ENCODE measurements at regions not wholly inside any gene's neighbourhood (a gene's known extent, or its start where the extent isn't known, plus 50 kb on each side); places are given as distances from the start of the nearest gene placed in this dataset.
A peak's percentile ranks its signal among the peaks of the same experiment; 100 is the strongest.

GRCh38 chr14:85958069-85958468 lies 428.1 kb downstream of the FLRT2 start:
- Histone ChIP-seq H3K4me3 (ENCODE audit: low read length in 2 of 2) (no peak overlapping the region), H3K27me3 (ENCODE audit: insufficient read depth, low read length) (no peaks in the 10 kb centered on the region), H3K4me1 (ENCODE audit: insufficient read depth, low read length) (no peaks in the 10 kb centered on the region), H3K27ac (ENCODE audit: low read depth, low read length) (no peak overlapping the region), H3K36me3 (ENCODE audit: insufficient read depth, low read length) (no peaks in the 10 kb centered on the region), H3K9me3 (ENCODE audit: control insufficient read depth in 1 of 2, low read length in 2 of 2) (no peaks in the 10 kb centered on the region)
- Mint-ChIP-seq H3K4me1 (peaks cover 5 to 13% (median 11%) of the 10 kb centered on the region in 4 donors), H3K27me3 (no peaks in the 10 kb centered on the region), H3K9me3 (peaks cover 0 to 3% (median 0%) of the 10 kb centered on the region in 8 donors), H3K27ac (no peak overlapping the region), H3K36me3 (peaks cover 5 to 18% of the 10 kb centered on the region in 2 donors), H3K4me3 (no peak overlapping the region)
- ChIA-PET POLR2A (ENCODE audit: partially characterized antibody) (no interaction called here), CTCF (ENCODE audit: partially characterized antibody) (no interaction called here)
- intact Hi-C loops (cut with micrococcal nuclease), result no loop called here
- no peak for DNase-seq

GRCh38 chr14:85953265-85953664 lies 423.3 kb downstream of the FLRT2 start:
- H3K36me3 Mint-ChIP-seq, result peaks cover 5 to 24% of the 10 kb centered on the region in 2 donors
- peaks cover 7 to 10% (median 8%) of the 10 kb centered on the region in 4 donors for H3K4me1 Mint-ChIP-seq
- Histone ChIP-seq H3K4me1 (ENCODE audit: insufficient read depth, low read length) (no peaks in the 10 kb centered on the region), H3K27me3 (ENCODE audit: insufficient read depth, low read length) (no peaks in the 10 kb centered on the region), H3K27ac (ENCODE audit: low read depth, low read length) (no peak overlapping the region), H3K36me3 (ENCODE audit: insufficient read depth, low read length) (no peaks in the 10 kb centered on the region), H3K9me3 (ENCODE audit: control insufficient read depth in 1 of 2, low read length in 2 of 2) (no peaks in the 10 kb centered on the region), H3K4me3 (ENCODE audit: low read length in 2 of 2) (no peak overlapping the region)
- H3K4me3 Mint-ChIP-seq, result no peak overlapping the region
- no peaks in the 10 kb centered on the region for H3K27me3 Mint-ChIP-seq
- POLR2A ChIA-PET (ENCODE audit: partially characterized antibody), result no interaction called here
- H3K9me3 Mint-ChIP-seq, result peaks cover 0 to 3% (median 0%) of the 10 kb centered on the region in 8 donors
- DNase-seq, result no peak
- H3K27ac Mint-ChIP-seq, result no peak overlapping the region
- intact Hi-C loops (cut with micrococcal nuclease), result no loop called here
- CTCF ChIA-PET (ENCODE audit: partially characterized antibody), result no interaction called here

GRCh38 chr14:85948153-85948552 lies 418.2 kb downstream of the FLRT2 start:
- Mint-ChIP-seq H3K27ac (no peak overlapping the region), H3K9me3 (peaks cover 0 to 3% (median 0%) of the 10 kb centered on the region in 8 donors), H3K4me3 (no peak overlapping the region), H3K36me3 (peaks cover 11 to 45% of the 10 kb centered on the region in 2 donors), H3K27me3 (no peaks in the 10 kb centered on the region), H3K4me1 (peaks cover 0 to 28% (median 16%) of the 10 kb centered on the region in 4 donors)
- ChIA-PET CTCF (ENCODE audit: partially characterized antibody) (no interaction called here), POLR2A (ENCODE audit: partially characterized antibody) (no interaction called here)
- Histone ChIP-seq H3K9me3 (ENCODE audit: control insufficient read depth in 1 of 2, low read length in 2 of 2) (no peaks in the 10 kb centered on the region), H3K36me3 (ENCODE audit: insufficient read depth, low read length) (no peaks in the 10 kb centered on the region), H3K27ac (ENCODE audit: low read depth, low read length) (no peak overlapping the region), H3K27me3 (ENCODE audit: insufficient read depth, low read length) (no peaks in the 10 kb centered on the region), H3K4me3 (ENCODE audit: low read length in 2 of 2) (no peak overlapping the region), H3K4me1 (ENCODE audit: insufficient read depth, low read length) (no peaks in the 10 kb centered on the region)
- DNase-seq, result no peak
- intact Hi-C loops (cut with micrococcal nuclease), result no loop called here

- CTCF ChIA-PET (ENCODE audit: partially characterized antibody), result no interaction called here
- peaks cover 0 to 32% (median 15%) of the 10 kb centered on the region in 4 donors for H3K4me1 Mint-ChIP-seq
- Histone ChIP-seq H3K36me3 (ENCODE audit: insufficient read depth, low read length) (no peaks in the 10 kb centered on the region), H3K27me3 (ENCODE audit: insufficient read depth, low read length) (no peaks in the 10 kb centered on the region), H3K27ac (ENCODE audit: low read depth, low read length) (no peak overlapping the region), H3K9me3 (ENCODE audit: control insufficient read depth in 1 of 2, low read length in 2 of 2) (no peaks in the 10 kb centered on the region), H3K4me1 (ENCODE audit: insufficient read depth, low read length) (no peaks in the 10 kb centered on the region), H3K4me3 (ENCODE audit: low read length in 2 of 2) (no peak overlapping the region)
- no peaks in the 10 kb centered on the region for H3K27me3 Mint-ChIP-seq
- DNase-seq, result no peak
- peaks cover 11 to 50% of the 10 kb centered on the region in 2 donors for H3K36me3 Mint-ChIP-seq
- POLR2A ChIA-PET (ENCODE audit: partially characterized antibody), result no interaction called here
- H3K4me3 Mint-ChIP-seq, result no peak overlapping the region
- peaks cover 0 to 3% (median 0%) of the 10 kb centered on the region in 8 donors for H3K9me3 Mint-ChIP-seq
- peak overlapping the region in 1 of 7 donors; percentile 63 for H3K27ac Mint-ChIP-seq
- intact Hi-C loops (cut with micrococcal nuclease), result no loop called here
Measured at GRCh38 chr14:85947461-85948139, 417.7 kb downstream of the FLRT2 start.

GRCh38 chr14:85943192-85943591 lies 413.2 kb downstream of the FLRT2 start:
- no peak for DNase-seq
- Mint-ChIP-seq H3K4me1 (peaks cover 29 to 49% (median 35%) of the 10 kb centered on the region in 4 donors), H3K27ac (no peak overlapping the region), H3K9me3 (peaks cover 0 to 11% (median 6%) of the 10 kb centered on the region in 8 donors), H3K4me3 (peak overlapping the region in 2 of 8 donors; percentile 33 to 35), H3K36me3 (peaks cover 17 to 58% of the 10 kb centered on the region in 2 donors), H3K27me3 (no peaks in the 10 kb centered on the region)
- Histone ChIP-seq H3K4me3 (ENCODE audit: low read length in 2 of 2) (no peak overlapping the region), H3K4me1 (ENCODE audit: insufficient read depth, low read length) (no peaks in the 10 kb centered on the region), H3K36me3 (ENCODE audit: insufficient read depth, low read length) (no peaks in the 10 kb centered on the region), H3K27me3 (ENCODE audit: insufficient read depth, low read length) (no peaks in the 10 kb centered on the region), H3K27ac (ENCODE audit: low read depth, low read length) (no peak overlapping the region), H3K9me3 (ENCODE audit: control insufficient read depth in 1 of 2, low read length in 2 of 2) (no peaks in the 10 kb centered on the region)
- intact Hi-C loops (cut with micrococcal nuclease), result no loop called here
- POLR2A ChIA-PET (ENCODE audit: partially characterized antibody), result no interaction called here
- CTCF ChIA-PET (ENCODE audit: partially characterized antibody), result no interaction called here

- intact Hi-C loops (cut with micrococcal nuclease), result loop anchor here (5.0 kb wide), 1 partner anchor 102 kb away; no protein-coding TSS in a partner anchor
- H3K4me1 Mint-ChIP-seq, result peaks cover 21 to 41% (median 30%) of the 10 kb centered on the region in 4 donors
- peaks cover 16 to 20% of the 10 kb centered on the region in 2 donors for H3K36me3 Mint-ChIP-seq
- Histone ChIP-seq H3K9me3 (ENCODE audit: control insufficient read depth in 1 of 2, low read length in 2 of 2) (no peaks in the 10 kb centered on the region), H3K36me3 (ENCODE audit: insufficient read depth, low read length) (no peaks in the 10 kb centered on the region), H3K27ac (ENCODE audit: low read depth, low read length) (peak overlapping the region; percentile 67), H3K4me3 (ENCODE audit: low read length in 2 of 2) (peak overlapping the region; percentile 82 to 96), H3K4me1 (ENCODE audit: insufficient read depth, low read length) (peaks cover 21% of the 10 kb centered on the region), H3K27me3 (ENCODE audit: insufficient read depth, low read length) (no peaks in the 10 kb centered on the region)
- peak overlapping the region; percentile 86 to 97 (median 92) for H3K4me3 Mint-ChIP-seq
- peak overlapping the region; percentile 90 to 97 (median 96) for H3K27ac Mint-ChIP-seq
- H3K9me3 Mint-ChIP-seq, result peaks cover 0 to 15% (median 12%) of the 10 kb centered on the region in 8 donors
- ChIA-PET POLR2A (ENCODE audit: partially characterized antibody) (no interaction called here), CTCF (ENCODE audit: partially characterized antibody) (no interaction called here)
- no peak for DNase-seq
- no peaks in the 10 kb centered on the region for H3K27me3 Mint-ChIP-seq
Measured at GRCh38 chr14:85934886-85935254, 404.9 kb downstream of the FLRT2 start.

- H3K36me3 Mint-ChIP-seq, result peaks cover 16 to 17% of the 10 kb centered on the region in 2 donors
- ChIA-PET POLR2A (ENCODE audit: partially characterized antibody) (interaction anchor here (0.7 to 1.0 kb wide), 2 partner anchors 8 to 10 kb away, joined by 3 read pairs; no protein-coding TSS in a partner anchor), CTCF (ENCODE audit: partially characterized antibody) (no interaction called here)
- H3K4me1 Mint-ChIP-seq, result peaks cover 21 to 39% (median 30%) of the 10 kb centered on the region in 4 donors
- Histone ChIP-seq H3K27me3 (ENCODE audit: insufficient read depth, low read length) (no peaks in the 10 kb centered on the region), H3K27ac (ENCODE audit: low read depth, low read length) (peak overlapping the region; percentile 67), H3K4me3 (ENCODE audit: low read length in 2 of 2) (peak overlapping the region; percentile 82 to 96), H3K9me3 (ENCODE audit: control insufficient read depth in 1 of 2, low read length in 2 of 2) (no peaks in the 10 kb centered on the region), H3K4me1 (ENCODE audit: insufficient read depth, low read length) (peaks cover 21% of the 10 kb centered on the region), H3K36me3 (ENCODE audit: insufficient read depth, low read length) (no peaks in the 10 kb centered on the region)
- peak; percentile 76 to 82 (median 80) for DNase-seq
- H3K27me3 Mint-ChIP-seq, result no peaks in the 10 kb centered on the region
- peak overlapping the region; percentile 86 to 97 (median 92) for H3K4me3 Mint-ChIP-seq
- peaks cover 0 to 15% (median 12%) of the 10 kb centered on the region in 8 donors for H3K9me3 Mint-ChIP-seq
- H3K27ac Mint-ChIP-seq, result peak overlapping the region; percentile 90 to 97 (median 96)
- intact Hi-C loops (cut with micrococcal nuclease), result loop anchor here (5.0 kb wide), 1 partner anchor 103 kb away; no protein-coding TSS in a partner anchor
Measured at GRCh38 chr14:85934123-85934885, 404.4 kb downstream of the FLRT2 start.
